A549 (cell line): ENCODE measurements at regions not wholly inside any gene's neighbourhood (a gene's known extent, or its start where the extent isn't known, plus 50 kb on each side); places are given as distances from the start of the nearest gene placed in this dataset.

ENCODE experiments used
- CEBPB ChIP-seq, 2 experiments: fragments of >200 bp in 1 of 2; sonication (Bioruptor Twin) in 1 of 2; formaldehyde crosslinking in 1 of 2; IDR thresholded peaks; 2 replicates each; pipeline ENCODE4 v1.6.1; 2012 to 2016
- EP300 ChIP-seq, 2 experiments: fragments of >200 bp; sonication (Bioruptor Twin); formaldehyde crosslinking; IDR thresholded peaks; 2 replicates in 1 of 2; 3 replicates in 1 of 2; pipeline ENCODE4 v1.6.1; 2016 to 2017
- ESRRA ChIP-seq: fragments of 150-350 bp; IDR thresholded peaks from 2 replicates; pipeline ENCODE4 v1.6.1; 2014; ENCODE audit warnings: mild to moderate bottlenecking, low read length, borderline replicate concordance
- HOXA7 ChIP-seq: fragments of 250-450 bp; sonication (Bioruptor Pico); IDR thresholded peaks from 2 replicates; pipeline ENCODE4 v1.5.0; 2020; ENCODE audit warnings: mild to moderate bottlenecking, moderate library complexity
- JUN ChIP-seq, 2 experiments: fragments of >200 bp; sonication (Bioruptor Twin); formaldehyde crosslinking; IDR thresholded peaks; 2 replicates in 1 of 2; 3 replicates in 1 of 2; pipeline ENCODE4 v1.6.1; 2016 to 2017
- MAZ ChIP-seq: fragments of 150-350 bp; IDR thresholded peaks from 2 replicates; pipeline ENCODE4 v1.6.1; 2014; ENCODE audit warnings: antibody characterized with exemption, low read depth, low read length, borderline replicate concordance
- POLR2A ChIP-seq: IDR thresholded peaks from 2 replicates; pipeline ENCODE4 v1.6.1; 2012; ENCODE audit warnings: mild to moderate bottlenecking, low read length
- POLR2AphosphoS2 ChIP-seq: conservative IDR thresholded peaks from 2 replicates; pipeline ENCODE4 v1.6.1; 2012; ENCODE audit warnings: low read length, improper control_type of control experiment, inconsistent platforms
- RAD21 ChIP-seq, 2 experiments: fragments of >200 bp in 1 of 2; sonication (Bioruptor Twin) in 1 of 2; formaldehyde crosslinking in 1 of 2; IDR thresholded peaks in 1 of 2; conservative IDR thresholded peaks in 1 of 2; 2 replicates in 1 of 2; 3 replicates in 1 of 2; pipeline ENCODE4 v1.6.1; 2012 to 2018; ENCODE audit warnings: inconsistent platforms in 1 of 2
- RCOR1 ChIP-seq: fragments of 150-350 bp; IDR thresholded peaks from 2 replicates; pipeline ENCODE4 v1.6.1; 2014; ENCODE audit warnings: antibody characterized with exemption, low read length, low read depth
- SMC3 ChIP-seq: fragments of >200 bp; sonication (Bioruptor Twin); formaldehyde crosslinking; IDR thresholded peaks from 3 replicates; pipeline ENCODE4 v1.6.1; 2018; ENCODE audit warnings: inconsistent platforms
- SREBF2 ChIP-seq: fragments of 450-650 bp; IDR thresholded peaks from 2 replicates; pipeline ENCODE4 v1.6.1; 2014; ENCODE audit warnings: mild to moderate bottlenecking, moderate library complexity
- ZSCAN20 ChIP-seq: fragments of 250-450 bp; sonication (Bioruptor Pico); IDR thresholded peaks from 2 replicates; pipeline ENCODE4 v1.8.0; 2022; ENCODE audit warnings: mild to moderate bottlenecking, moderate library complexity
- TF ChIP-seq, protein P1 (sequence below): fragments of >200 bp; sonication (Bioruptor Twin); formaldehyde crosslinking; IDR thresholded peaks from 3 replicates; pipeline ENCODE4 v1.5.1; 2016

DNA sequence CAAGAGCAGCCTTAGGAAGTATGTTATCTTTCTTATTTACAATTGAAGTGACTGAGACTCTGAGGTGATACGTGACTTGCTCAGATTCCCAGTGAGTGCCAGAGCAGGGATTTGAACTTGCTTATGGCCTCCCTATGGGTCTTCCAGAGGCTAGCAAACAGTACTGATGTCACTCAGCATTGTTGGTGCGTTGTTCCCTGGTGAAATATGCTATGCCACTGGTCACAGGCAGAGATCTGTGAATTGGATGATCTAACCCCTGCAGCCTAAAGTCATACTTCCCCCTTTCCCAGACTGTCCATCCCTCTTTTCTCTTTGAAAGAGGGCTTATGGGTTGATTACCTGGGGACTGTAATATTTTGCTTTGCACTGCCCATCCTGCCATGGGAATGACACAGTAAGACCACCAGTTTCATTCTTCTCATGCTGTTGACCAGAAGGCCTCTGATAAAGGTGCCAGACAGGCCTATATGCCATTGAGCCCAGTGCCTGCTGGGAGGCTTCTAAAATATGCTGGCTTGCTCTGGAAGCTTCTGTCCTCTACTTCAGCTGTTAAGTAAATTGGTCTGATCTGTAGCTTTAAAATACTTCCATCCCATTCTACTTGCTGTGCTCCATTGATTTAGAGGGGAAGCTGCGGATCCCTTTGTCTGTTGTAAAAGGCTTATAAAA lies 152.2 kb upstream of the E2F8 start:
- TF ChIP-seq POLR2A (no peak), POLR2AphosphoS2 (no peak), EP300 (IDR thresholded peaks at IDR 0.05) (no peak), ZSCAN20 (CRISPR knock-in tag) (no peak), ESRRA (no peak), CEBPB (IDR thresholded peaks at IDR 0.05) (no peak), RCOR1 (no peak), HOXA7 (no peak), JUN (IDR thresholded peaks at IDR 0.05) (no peak), RAD21 (conservative IDR thresholded peaks at IDR 0.05 in 1 of 2, IDR thresholded peaks at IDR 0.05 in 1 of 2) (no peak), MAZ (no peak), SREBF2 (no peak), SMC3 (no peak)
- TF ChIP-seq, protein P1, sequence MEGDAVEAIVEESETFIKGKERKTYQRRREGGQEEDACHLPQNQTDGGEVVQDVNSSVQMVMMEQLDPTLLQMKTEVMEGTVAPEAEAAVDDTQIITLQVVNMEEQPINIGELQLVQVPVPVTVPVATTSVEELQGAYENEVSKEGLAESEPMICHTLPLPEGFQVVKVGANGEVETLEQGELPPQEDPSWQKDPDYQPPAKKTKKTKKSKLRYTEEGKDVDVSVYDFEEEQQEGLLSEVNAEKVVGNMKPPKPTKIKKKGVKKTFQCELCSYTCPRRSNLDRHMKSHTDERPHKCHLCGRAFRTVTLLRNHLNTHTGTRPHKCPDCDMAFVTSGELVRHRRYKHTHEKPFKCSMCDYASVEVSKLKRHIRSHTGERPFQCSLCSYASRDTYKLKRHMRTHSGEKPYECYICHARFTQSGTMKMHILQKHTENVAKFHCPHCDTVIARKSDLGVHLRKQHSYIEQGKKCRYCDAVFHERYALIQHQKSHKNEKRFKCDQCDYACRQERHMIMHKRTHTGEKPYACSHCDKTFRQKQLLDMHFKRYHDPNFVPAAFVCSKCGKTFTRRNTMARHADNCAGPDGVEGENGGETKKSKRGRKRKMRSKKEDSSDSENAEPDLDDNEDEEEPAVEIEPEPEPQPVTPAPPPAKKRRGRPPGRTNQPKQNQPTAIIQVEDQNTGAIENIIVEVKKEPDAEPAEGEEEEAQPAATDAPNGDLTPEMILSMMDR: no peak
